Ovary (tissue), 3 donors: ENCODE measurements at regions not wholly inside any gene's neighbourhood (a gene's known extent, or its start where the extent isn't known, plus 50 kb on each side); places are given as distances from the start of the nearest gene placed in this dataset.

ENCODE experiments used
- POLR2A ChIP-seq: fragments of 450-650 bp; IDR thresholded peaks from one replicate; pipeline ENCODE4 v1.6.1; 2017; ENCODE audit warnings: antibody characterized with exemption, mild to moderate bottlenecking, moderate library complexity
- TF ChIP-seq, protein P1 (sequence below), 3 donors: fragments of 450-650 bp in 2 of 3; fragments of 200-600 bp in 1 of 3; IDR thresholded peaks; one replicate each; pipeline versions ENCODE4 v1.5.1 to v1.8.0; 2016 to 2022; ENCODE audit warnings: antibody characterized with exemption in 3 of 3, mild to moderate bottlenecking in 1 of 3
- donor health status: DM: no; HTN: no; CAD: no.

DNA sequence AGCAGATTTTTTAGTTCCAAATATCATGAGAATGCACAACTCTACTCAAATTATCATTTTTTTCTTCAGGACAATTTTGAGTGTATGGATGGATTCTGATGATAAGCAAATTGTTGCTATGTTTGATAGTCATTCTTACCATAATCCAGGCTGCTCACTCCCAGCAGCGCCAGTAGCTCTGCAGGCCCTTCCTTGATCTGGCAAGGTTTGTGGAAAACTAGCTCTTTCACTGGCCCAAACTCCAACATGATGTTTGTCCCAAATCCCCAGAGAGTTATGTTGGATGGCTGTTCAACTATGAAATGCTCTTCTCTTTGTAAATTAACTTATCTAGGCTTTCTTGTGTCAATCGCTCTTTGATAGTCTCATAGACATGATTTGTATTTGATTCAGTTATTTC is 933.7 kb downstream of the DNAJB9 start:
- TF ChIP-seq, protein P1, sequence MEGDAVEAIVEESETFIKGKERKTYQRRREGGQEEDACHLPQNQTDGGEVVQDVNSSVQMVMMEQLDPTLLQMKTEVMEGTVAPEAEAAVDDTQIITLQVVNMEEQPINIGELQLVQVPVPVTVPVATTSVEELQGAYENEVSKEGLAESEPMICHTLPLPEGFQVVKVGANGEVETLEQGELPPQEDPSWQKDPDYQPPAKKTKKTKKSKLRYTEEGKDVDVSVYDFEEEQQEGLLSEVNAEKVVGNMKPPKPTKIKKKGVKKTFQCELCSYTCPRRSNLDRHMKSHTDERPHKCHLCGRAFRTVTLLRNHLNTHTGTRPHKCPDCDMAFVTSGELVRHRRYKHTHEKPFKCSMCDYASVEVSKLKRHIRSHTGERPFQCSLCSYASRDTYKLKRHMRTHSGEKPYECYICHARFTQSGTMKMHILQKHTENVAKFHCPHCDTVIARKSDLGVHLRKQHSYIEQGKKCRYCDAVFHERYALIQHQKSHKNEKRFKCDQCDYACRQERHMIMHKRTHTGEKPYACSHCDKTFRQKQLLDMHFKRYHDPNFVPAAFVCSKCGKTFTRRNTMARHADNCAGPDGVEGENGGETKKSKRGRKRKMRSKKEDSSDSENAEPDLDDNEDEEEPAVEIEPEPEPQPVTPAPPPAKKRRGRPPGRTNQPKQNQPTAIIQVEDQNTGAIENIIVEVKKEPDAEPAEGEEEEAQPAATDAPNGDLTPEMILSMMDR (IDR thresholded peaks at IDR 0.05): no peak
- no peak for TF ChIP-seq POLR2A
